COLO829 (cell line): ENCODE measurements at regions not wholly inside any gene's neighbourhood (a gene's known extent, or its start where the extent isn't known, plus 50 kb on each side); places are given as distances from the start of the nearest gene placed in this dataset.

Experiments used
- DNase-seq: peaks from one replicate; pipeline ENCODE4 v3.0.0; 2012; ENCODE audit warnings: low spot score

DNA sequence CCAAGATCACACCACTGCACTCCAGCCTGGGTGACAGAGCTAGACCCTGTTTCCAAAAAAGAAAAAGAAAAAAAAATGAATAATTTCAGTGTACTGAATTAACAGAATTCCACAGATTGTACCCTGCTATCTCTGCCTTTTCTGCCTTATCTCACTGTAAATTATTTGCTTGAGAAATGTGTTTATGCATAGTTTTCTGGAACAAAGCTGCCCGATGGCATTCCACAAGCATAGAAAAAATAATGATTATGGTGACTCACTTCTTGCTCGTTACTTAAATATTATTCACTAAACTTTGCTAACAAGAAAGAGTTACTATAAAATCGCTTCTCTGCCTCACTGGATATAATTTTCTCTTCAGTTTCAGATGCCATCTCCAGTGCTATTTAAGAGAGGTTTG lies 88.7 kb upstream of the FAM169A start:
- no peak for DNase-seq

DNA sequence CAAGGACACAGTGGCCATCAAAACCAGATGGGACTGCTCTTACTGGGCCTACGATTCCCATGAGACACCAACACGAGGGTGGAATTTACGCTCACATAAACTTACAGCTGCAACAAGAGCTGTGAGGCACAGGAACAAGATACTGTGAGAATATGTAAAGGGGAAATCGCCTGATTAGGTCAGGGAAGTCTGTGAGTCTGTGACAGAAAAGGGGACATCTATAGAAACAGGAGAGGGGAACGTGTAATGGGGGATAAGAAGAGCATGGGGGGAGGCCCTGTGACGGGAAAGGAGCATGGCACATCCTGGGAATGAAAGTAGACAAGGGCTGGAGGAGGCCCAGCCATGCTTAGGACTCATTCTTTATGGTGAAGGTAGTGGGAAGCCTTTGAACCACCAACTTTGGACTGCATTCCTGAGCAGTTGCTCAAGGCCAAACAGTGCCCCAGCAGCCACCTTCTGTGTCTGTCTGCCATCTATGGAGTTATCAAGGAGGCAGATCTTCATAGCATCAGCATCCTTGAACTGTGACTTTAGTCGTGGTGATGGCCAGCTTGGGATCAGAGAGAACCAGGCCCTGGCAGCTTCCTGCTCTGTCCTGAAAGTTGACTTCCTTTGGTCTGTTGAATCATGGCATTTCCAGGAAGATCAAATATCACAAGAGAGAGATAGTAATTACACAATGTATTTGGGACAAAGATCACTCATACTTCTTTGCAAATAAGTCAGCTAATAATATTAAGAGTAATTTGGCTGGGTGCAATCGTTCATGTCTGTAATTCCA lies 87.9 kb upstream of the FAM169A start:
- no peak for DNase-seq

DNA sequence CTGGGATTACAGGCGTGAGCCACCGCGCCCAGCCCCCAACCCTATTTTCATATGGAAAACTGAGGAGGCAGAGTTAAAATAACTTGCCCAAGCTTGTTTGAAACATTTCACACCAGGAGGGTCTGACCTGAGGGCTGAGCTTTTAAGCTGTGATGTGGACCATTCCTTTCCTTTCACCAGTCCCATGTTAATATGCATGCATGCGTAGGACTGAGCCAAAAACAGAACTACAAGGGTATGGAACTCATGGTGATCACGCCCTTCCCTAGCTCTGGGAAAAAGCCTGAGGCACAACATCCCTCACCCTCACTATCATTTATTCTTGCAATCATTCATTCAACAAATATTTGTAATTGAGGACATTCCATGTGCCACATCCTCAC lies 87.4 kb upstream of the FAM169A start:
- no peak for DNase-seq

DNA sequence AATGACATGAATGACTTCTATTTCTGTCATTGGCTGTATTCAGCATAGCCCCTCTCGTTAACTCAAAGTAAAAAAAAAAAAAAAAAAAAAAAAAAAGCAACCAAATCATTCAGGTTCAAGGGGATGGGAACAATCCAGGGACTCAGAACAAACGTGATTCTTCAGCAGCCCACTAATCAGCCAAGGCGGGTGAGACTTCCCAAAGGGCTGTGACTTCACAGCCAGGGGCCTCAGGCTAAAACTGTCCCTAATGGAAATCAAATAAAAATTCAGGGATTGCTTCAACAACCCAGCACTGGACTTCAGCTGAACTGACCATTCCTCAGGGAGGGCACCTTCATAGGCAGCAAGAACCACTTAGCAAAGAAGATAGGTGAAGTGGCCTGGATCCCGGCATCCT lies 86.2 kb upstream of the FAM169A start:
- no peak for DNase-seq

DNA sequence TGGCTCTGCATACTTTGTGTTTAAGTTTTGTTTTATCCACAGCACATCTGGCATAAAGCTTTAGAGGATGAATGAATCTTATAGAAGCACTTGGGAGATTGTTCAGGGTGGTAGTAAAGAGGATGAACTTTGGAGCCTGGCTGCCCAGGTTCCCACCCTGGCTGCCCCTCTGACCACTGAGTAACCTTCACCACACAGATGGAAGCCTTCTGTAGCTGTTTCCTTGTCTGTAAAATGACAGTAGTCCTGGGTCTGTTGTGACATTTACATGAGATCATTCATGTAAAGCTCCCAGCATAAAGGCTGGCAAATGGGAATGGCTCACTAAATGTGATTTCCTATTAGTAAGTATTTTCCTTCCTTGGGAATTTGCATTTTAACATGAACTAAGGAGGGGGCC lies 85.7 kb upstream of the FAM169A start:
- no peak for DNase-seq

DNA sequence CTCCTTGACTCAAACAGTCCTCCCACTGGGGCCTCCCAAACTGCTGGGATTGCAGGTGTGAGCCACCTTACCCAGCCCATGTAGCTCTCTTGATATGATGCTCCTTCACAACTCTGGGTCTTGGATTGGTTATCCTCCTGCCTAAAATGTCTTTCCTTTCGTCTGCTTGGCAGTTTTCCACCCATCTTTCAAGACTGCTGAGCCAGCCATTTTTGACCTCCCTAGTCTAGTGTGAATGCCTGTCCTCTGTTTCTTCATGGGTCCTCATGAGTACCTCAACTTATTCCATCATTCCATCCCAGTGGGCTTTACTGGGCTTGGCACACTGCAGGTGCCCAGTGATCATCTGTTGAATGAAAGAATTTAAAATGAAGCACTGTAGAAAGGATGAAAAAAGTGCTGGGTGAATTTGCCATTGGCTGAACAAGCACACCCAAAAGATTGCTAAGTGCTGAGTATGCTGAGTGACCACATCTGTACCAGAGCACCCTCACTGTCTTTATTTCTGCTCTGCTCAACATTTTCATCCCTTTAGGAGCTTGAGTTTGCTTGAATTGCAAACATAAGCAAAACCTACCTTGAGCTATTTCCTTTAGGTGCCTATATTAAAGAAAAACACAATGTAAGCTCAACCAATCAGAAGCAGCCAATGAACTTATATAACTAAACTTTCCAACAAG lies 84.8 kb upstream of the FAM169A start:
- no peak for DNase-seq

DNA sequence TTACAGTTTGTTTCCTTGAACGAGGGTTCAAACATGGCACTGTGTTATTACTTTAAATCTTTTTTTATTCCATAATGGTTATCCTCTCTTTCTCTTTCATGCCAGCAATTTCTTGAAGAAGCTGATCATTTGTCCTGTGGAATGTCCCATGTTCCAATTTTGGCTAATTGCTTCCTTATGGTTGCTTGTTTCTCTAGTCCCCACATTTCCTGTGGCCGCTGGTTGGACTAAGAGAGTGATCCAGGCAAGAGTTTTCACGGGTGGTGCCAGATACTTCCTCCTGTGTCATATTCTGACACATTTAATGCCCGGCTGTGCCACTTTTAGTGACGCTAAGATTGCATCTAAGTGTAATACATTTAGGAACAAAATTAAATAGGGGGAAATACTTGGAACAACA lies 83.8 kb upstream of the FAM169A start:
- no peak for DNase-seq

DNA sequence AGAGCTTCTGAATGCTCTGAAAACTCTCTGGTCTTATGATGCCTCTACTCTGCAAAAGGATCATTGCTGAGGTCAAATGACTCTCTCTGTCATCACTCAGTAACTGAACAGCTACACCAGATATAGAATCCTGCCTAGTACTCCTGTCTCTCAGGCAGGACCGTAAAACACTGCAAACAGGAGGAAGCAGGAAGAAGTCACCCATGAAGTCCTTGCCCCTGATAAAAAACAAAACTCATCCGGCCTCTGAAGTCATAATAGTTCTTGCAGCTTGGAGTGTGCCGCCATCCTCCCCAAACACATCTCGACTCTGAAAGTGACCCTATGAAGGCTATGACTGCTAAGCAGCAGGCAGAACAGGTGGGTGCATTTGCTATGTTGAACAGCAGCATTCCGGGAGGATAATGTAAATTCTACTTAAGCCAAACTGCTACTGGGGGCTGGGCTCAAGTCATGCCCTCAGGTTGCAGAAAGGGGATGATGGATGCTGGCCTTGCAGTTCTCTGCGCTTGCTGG lies 81.9 kb upstream of the FAM169A start:
- DNase-seq: no peak

DNA sequence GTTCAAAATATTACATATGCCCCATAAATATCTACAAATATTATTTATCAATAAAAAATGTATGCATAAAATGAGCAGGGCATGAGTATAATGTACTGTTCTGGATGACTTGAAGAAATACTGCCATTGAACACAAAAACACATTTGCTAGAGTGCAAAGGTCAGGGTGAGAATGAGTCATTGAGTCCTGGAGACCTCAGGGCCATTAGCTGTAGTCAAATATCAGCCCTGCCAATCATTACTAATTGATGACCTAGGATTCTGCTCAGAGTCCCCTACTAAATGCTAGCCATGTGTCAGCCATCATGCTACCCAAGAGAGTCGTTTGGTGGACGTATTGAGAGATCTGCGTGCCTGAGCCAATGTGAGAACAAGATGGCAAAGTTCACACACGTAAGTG lies 80.3 kb upstream of the FAM169A start:
- DNase-seq: no peak

DNA sequence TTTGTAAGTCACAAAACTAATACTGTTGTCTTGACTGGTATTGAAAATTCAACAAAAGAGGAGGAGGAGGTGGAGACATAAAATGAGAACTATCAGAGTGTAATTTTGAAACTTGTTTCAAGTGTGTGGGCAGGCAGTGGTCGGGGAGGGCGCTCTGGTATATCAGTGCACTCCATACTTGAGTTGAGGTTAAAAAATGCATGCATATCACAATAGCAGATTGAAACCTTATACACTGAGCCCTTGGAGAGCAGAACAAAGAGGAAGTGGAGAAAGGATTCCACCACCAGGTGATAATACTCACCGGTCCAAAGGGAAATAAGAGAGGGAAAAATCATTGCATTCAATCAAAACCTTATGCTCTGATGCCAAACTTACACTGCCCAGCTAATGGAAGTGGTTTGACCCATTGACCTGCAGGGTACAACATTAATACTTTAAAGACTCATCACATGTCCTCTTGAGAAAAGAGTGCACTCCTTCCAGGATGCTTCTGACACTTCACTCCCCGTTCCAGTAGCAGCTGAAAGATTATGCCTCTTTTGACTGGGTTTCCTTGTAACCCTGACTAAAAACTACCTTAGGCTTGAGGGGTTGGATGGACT lies 79.5 kb upstream of the FAM169A start:
- DNase-seq: no peak

DNA sequence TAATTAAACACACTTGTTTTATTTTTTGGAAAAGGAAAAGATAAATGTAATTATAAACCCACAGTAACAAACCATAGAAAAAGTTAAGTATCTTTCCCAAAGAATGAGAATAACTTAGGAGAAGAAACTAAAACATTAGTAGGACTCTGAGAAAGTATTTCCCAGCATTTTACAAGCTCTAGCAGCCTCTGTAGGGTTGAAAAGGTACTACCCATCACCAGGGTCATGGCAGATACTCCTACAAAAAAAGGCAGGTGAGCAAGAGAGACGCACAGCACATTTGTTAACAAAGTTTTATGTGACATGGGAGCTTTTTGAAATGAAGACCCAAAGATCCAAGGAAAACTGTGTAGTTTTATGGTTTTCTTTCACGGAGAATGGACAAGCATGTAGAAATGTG lies 77.7 kb upstream of the FAM169A start:
- no peak for DNase-seq

DNA sequence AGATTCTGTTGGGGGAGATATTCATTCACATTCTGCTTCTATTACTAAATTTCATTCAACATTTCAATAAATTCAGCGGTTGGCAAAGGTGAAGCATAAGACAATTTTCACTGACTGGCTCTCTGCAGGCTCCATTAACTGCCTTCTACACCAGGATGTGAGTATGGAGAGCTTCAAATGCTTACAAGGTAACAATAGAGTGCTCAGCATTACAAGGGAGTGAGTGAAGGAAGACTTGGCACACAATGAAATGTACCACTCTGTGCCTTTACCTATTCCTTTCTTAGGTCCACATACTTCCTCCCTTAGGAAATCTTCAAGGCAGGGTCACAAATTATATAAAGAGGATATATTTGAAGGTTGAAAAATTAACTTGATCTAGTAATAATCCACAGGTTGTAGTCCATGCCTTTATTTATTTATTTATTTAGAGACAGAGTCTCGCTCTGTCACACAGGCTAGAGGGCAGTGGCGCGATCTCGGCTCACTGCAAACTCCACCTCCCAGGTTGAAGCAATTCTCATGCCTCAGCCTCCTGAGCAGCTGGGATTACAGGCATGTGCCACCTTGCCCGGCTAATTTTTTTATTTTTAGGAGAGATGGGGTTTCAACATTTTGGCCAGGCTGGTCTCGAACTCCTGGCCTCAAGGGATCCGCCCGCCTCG lies 76.6 kb upstream of the FAM169A start:
- no peak for DNase-seq

DNA sequence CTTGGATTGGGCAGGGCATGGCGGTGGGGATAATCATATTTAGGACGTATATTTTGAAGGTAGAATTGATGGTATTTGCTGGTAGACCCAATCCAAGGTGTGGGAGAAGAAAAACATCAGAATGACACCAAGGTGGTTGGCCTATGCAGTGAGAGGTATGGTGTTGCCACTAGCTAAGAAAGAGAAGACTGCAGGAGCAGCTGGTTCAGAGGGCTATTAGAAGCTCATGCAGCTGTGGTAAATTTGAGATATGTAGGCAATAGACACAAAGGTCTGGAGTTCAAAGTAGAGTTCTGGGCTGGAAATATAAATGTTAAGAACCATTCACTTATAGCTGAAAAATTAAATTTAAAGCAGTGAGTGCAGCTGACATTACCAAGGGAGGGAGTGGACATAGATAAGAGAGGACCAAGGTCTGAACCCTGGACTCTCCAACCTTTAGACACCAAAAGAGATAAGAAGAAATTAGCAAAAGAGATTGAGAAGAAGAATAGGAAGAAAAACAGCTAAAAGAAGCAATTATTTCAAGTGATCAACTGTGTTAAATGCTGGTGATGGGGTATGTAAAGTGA lies 74.7 kb upstream of the FAM169A start:
- DNase-seq: no peak

DNA sequence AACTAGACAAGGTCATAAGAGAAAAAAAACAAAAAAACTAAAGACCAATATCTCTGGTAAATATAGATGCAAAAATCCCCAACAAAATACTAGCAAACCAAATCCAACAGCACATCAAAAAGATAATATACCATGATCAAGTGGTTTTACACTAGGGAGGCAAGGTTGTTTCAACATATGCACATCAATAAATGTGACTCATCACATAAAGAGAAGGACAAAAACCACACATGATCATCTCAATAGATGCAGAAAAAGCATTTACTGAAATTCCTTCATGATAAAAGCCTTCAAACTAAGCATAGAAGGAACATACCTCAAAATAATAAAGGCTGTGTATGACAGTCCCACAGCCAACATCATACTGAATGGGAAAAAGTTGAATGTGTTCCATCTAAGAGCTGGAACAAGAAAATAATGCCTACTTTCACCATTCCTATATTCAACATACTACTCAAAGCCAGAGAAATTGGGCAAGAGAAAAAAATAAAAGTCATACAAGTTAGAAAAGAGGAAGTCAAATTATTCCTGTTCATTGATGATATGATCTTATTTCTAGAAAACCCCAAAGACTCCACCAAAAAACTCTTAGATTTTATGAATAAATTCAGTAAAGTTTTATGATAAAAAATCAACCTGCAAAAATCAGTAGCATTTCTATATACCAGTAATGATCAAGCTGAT lies 72.2 kb upstream of the FAM169A start:
- DNase-seq: no peak

DNA sequence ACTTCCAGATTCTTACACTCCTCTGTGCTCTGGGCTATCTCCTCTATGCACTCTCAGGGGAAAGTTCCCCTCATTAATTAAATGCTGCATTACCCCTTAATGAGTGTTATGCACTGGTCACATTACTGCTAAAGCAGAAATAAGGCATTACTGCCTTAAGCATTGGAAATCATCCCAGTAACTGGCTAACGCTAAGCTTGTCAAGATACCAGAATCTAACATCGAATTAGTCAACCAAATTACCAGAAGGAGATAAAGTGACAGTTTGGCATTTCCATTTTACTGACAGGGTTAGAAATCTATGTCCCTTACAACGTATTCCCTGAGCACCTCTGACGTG lies 69.5 kb upstream of the FAM169A start:
- no peak for DNase-seq

DNA sequence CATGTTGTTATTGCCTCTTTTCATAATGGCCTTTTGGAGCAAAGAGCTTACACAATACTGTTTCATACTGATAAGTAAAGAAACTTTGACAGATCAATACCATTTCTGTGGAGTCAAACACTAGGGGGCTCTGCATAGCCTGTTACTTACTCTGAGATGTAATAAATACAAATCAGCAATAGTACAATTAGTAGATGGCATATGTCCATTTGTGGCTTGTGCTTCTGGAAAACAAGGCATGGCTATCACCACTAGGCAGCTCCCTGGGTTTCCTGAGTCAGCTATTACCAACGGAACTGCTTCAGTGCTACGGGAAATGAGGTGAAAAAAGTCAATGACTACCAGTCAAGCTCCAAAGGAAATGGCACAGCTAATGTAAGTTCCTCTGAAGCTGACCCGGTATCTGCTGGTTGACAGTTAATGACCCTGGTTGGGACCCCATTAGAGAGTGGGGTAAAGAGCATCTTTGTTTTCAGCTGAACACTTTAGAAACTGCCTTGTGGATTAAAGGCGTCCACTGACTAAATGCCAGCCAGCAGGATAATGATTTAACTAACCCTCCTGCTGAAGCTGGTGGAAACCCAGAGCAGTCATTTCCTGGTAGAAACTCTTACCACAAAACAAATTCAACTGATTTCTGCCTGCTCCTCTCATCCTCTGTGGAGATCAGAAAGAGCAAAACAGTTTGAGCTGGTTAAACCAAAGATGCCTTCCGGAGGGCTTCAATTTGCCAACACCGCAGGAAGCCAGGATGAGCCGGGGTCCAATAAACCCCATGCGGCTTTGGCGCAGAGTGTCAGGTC lies 69.0 kb upstream of the FAM169A start:
- no peak for DNase-seq

DNA sequence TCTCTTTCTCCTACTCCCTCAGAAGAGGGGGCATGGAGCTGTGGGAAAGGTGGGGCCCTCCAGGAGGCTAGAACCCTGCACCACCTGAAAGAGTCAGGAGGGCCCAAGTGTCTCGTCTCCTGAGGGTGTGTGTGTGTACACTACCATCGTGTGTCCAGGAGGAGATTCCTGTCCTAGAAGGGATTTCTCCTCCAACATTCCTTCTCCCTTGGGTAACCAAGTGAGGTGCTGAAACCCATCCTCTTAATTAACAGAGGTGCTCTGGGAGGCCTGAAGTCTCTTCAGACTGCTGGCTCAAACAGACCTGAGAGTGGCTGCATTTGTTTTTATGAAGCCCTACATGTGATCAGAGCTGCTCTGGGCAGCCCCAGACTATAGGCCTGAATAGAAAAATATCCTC lies 61.1 kb upstream of the FAM169A start:
- DNase-seq: no peak

DNA sequence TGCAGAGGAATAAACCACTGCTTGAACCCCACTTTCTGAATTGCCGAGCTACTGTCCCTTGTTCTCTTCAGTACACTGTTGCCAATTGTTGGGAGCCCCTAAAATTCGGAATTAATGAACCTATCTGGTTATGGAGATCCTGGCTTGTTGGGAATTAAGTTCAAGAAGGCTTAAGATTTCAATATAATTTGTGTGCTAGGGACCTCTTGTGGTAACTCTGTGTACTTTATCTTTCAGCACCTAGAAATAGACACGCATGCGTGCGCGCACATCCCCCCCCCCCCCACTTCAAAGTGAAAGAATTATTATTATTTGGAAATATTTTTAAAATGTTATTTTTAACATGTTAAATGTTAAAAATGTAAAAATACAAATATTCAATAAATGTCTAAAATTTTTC lies 53.3 kb upstream of the FAM169A start:
- peak; percentile 60 for DNase-seq

DNA sequence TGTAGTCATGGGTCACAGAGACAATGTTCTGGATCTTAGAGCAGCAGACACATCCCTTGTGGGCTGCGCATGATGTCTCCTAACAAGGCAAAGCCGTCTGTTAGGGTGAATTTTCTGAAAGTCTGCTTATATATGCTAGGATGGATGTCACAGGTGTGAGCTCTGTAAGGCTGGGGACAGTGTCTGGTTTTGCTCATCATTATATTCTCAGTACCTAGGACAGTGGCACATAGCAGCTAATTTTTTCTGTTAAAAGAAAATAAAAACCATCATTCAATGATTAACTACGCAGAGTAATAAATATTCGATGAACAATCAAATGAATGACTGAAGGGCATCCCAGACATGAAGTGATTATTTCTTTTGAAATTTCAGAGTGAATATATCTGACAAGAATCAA lies 52.9 kb upstream of the FAM169A start:
- DNase-seq: no peak

DNA sequence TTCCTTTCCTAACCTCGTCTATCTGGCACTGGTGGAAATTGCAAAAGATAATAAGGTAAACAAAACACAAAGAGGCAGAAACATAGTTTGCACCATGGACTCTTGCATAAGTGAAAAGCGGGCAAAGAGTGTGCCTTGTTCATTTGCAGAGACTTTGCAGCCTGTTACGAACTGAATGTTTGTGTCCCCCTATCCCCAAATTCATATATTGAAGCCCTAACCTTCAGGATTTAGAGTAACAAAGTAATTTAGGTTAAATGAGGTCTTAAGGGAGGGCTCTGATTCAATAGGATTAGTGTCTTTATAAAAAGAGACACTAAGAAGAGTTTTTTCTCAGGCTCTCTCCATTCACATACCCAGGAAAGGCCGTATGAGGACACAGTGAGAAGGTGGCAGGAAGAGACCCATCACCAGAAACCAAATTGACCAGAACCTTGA lies 52.1 kb upstream of the FAM169A start:
- DNase-seq: no peak
